Gastroesophageal sphincter (tissue), 2 donors: ENCODE measurements at regions not wholly inside any gene's neighbourhood (a gene's known extent, or its start where the extent isn't known, plus 50 kb on each side); places are given as distances from the start of the nearest gene placed in this dataset.

Source experiments
- EP300 ChIP-seq: sonication (generic); formaldehyde crosslinking; IDR thresholded peaks from one replicate; pipeline ENCODE4 v1.6.1; 2017; ENCODE audit warnings: antibody characterized with exemption, mild to moderate bottlenecking
- POLR2A ChIP-seq, 2 donors: fragments of 450-650 bp; IDR thresholded peaks; one replicate each; pipeline ENCODE4 v1.6.1; 2017; ENCODE audit warnings: antibody characterized with exemption in 2 of 2, mild to moderate bottlenecking in 2 of 2, moderate library complexity in 1 of 2
- POLR2AphosphoS5 ChIP-seq: sonication (generic); formaldehyde crosslinking; IDR thresholded peaks from one replicate; pipeline ENCODE4 v1.6.1; 2017; ENCODE audit warnings: antibody characterized with exemption

DNA sequence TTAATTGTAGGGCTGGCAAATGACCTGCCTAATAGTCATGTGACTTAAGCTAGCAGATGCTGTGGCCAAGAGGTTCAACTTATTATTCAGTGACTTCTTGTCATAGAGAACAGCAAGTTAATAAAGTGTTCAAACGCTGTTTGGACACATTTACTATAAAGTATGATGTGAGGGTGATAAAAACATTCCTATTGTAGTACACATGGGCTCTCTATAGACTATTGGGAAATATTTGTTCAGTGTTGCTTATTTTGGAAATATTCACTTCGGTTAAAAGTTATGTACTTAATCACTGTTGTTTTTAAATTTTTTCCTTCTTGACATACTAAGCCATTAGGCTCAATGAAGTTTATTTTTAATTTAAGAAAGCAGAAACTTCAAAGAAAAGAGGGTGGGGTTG, 345.0 kb downstream of the NNT start:
- TF ChIP-seq POLR2A (IDR thresholded peaks at IDR 0.05) (no peak), POLR2AphosphoS5 (no peak), EP300 (no peak)
